SH-SY5Y (cell line): ENCODE measurements at regions not wholly inside any gene's neighbourhood (a gene's known extent, or its start where the extent isn't known, plus 50 kb on each side); places are given as distances from the start of the nearest gene placed in this dataset.

Experiments used
- GATA2 ChIP-seq: IDR thresholded peaks from 2 replicates; pipeline ENCODE4 v1.6.1; 2011; ENCODE audit warnings: mild to moderate bottlenecking, low read depth, low read length
- GATA3 ChIP-seq: IDR thresholded peaks from 2 replicates; pipeline ENCODE4 v1.6.1; 2011; ENCODE audit warnings: low read depth, mild to moderate bottlenecking, low read length, moderate library complexity

DNA sequence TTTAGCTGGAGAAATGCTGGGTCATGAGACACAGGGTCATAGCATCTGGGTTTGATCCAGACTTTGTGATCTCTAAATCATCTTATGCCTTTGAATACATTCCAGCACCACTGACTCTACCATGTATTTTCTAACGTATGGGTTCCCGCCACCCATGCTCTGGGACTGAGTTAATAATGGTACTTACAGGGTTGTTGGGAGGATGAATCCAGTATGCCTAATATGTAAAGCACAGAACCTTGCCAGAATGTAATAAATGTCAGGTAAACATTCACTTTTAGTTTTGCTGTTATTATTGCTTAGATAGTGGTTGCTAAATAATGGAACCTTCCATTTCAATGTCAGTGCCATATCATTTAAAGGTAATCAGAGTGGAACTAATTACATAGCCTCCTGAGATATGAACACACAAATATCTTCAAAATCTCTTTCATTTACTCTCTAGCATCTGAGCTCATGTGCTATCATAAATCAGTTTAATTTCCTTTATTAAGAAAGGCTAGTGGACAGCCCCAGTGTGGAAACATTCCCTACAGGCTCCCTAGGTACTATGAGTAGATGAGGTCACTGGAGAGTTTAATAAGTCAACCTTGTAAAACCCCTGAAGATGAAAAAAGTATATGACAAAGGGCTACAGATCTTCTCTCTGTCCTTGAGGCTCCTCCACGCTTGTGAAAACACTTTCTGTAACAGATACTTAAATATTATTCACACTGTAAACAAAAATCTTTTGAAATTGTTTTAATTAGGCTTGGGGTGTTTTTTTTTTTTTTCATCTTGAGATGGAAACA lies 226.6 kb downstream of the ALDH8A1 start:
- TF ChIP-seq GATA3 (0 out of 2 replicates have a peak, but pooled peaks have one; percentile 38), GATA2 (0 out of 2 replicates have a peak, but pooled peaks have one; percentile 8)

DNA sequence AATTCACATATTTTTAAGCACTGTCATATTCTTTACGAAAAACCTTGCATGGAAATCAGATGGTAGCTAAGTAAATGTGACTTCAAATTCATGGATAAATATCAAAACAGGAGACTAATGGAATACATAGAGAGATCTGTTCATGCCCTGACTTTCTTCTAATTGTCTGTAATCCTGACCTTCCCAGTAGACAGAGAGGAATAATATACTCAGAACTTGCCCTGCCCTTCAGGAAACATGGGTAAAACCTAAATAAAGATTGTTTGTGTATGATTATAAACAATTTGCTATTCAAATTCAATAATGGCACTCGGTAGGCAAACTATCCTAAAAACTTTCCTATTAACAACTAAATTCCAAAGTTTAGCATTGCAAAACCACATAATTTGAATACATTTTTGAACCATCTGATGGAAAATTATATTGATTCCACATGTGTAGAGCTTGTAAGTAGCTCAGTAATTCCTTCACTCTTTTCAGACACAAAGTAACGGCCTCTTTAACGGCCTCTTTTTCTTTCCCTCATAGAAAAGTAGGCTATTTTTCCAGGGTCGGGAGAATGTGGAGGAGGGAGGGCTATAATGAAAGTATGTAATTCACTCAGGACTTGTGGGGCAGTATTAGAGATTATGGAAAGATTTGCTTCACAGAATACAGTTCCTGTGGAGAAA lies 227.6 kb downstream of the ALDH8A1 start:
- no peak for TF ChIP-seq GATA2
- no peak for TF ChIP-seq GATA3

DNA sequence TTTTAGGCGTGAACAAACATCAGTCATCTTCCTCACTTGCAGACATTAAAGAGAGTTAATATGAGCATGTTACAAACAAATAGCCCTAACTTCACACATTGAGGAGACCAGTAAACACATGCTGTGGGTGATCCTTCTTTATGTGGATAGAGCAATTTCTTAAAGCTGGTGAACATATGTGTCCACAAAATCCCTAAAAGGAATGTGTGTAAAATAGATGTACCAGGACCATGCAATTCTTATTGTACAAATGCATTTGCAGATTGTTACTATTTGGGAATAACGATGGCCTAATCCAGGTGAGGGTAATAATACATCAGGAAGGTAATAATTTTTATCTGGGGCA lies 228.9 kb downstream of the ALDH8A1 start:
- TF ChIP-seq GATA2 (no peak), GATA3 (no peak)

DNA sequence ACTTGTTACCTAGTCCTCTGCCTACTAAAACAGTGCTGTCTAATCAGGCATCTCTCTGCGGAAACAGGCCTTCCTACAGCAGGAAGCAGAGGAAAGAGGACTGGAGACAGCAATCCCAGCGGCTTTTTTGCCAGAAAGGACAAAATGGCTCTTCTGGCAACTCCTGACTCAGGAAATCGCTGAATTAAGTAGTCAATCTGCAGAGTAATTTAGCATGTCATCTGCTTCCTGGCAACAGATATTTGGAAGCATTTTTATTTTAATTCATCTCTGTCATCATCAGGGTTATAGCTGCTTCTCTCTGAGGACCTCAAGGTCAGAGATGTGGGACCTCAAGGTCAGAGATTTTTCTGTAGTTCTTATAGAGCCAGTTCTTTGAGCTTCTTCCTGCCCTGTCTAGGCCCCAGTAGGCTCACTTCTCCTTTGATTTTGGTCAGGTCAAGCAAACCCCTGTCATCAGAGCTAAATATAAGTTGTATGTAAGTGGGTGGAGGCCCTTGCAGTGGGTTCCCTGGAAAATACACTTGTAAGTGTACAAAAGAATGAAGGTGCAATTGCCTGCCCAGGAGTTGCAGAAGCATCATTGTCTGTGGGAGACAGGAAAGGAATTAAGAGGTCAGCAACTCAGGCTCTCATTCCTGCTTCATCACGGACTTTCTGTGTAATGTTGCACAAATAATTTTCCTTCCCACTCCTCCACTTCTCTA lies 229.4 kb downstream of the ALDH8A1 start:
- peak; percentile 5; the same call in 1 of the 2 replicates for TF ChIP-seq GATA3
- TF ChIP-seq GATA2, result peak; percentile 69

DNA sequence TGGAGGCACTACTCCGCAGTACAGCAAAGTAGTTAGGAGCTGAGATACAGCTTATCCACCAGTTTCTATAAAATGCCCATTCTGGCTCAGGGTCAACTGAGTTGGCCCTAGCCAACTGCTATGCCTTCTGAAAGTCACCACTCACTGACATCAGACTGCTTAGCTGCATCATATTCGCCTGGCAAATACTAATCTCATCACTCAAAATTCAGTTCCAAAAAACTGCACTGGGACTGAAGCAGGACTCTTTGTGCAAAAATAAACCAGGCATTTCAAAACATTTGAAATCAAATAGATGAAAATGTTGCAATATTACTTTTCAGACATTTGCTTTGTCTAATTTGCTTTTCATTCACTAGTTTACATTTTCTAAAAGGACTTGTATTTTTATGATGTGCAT lies 230.0 kb downstream of the ALDH8A1 start:
- TF ChIP-seq GATA2 (no peak), GATA3 (peak; percentile 20; the same call in 1 of the 2 replicates)

DNA sequence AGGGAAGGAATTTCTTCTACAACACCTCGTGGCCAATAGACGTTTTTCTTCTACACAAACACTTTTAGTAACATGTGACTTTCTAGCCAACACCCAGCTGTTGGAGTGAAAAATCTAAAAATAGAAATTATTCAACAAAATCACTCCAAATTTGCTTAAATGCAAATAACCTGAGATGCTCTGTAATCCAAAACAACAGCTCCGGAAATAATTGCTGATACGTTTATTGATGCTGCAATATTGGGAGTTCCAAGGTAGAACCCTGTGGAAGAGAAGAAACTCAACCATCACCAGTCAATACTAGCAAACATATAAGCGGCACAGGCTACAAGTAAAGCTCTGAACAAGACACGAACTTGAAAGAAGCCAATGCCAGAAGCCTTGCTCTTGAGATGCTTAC lies 230.6 kb downstream of the ALDH8A1 start:
- TF ChIP-seq GATA3 (no peak), GATA2 (no peak)

DNA sequence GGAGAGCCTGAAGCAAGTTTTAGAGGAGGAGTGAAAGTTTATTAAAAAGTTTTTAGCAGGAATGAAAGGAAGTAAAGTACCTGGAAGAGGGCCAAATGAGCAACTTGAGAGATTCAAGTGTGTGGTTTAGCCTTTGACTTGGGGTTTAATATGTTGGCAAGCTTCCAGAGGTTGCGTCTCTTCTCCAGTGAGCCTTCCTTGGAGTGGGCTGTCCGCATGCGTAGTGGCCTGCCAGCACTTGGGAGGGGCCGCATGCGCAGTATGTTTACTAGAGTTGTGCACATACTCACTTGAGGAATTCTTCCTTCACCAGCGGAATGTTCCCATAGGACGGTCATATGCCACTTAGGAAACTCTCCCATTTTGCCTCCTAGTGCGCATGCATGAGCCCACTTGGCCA lies 235.2 kb downstream of the ALDH8A1 start:
- TF ChIP-seq GATA2 (no peak), GATA3 (no peak)

DNA sequence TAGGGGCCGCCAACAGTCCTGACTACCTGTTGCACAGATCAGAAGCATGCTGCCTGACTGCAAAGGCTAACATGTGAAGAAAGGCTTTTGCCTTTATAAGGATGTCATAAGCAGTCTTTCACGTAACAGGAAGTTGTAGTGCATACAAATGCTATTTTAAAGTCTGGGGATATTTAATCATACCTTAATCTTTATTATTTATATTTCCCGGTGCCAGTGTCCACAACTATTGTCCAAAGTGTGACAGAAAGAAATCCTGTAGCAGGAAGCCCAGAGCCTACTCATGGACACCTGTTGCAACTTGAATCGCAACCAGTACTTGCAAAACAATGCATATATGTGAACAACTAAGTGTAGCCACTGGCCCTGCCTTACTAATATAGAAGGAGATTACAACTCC lies 235.8 kb downstream of the ALDH8A1 start:
- TF ChIP-seq GATA3 (no peak), GATA2 (no peak)

DNA sequence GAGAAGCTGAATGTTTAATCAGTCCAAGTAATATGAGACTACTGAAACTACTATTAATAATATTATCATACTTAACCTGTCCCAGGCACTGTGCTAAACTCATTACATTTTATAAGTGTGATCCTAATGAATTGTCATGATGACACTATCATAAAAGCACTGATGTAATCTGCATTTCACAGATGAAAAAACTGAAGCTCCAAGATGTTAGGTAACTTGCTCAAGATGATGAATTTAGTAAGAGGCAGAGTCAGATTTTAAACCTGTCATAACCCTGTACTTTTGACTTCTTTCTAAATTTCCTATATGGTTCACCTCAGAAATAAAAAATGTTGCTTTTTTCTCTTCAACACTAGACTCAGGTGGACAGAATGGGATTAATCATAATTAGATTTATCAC lies 237.6 kb downstream of the ALDH8A1 start:
- TF ChIP-seq GATA3 (no peak), GATA2 (no peak)

DNA sequence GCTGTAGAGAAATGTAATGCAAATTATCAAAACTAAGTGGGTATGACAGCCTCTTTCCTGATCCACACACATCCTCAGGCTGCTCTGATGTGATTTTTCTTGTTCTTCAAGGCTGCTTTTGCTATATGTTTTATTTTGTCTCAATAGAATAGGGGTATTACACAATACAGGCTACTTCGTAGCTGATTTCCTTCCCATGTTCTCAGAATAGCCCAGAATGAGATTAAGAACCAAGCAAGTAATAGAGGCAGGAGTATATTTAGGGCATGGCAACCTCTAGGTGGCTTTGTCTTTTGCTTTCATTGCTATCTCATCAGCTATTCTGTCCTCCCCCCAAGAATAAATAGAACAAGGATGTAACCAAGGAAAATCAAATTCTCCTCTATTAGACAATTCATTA lies 241.8 kb downstream of the ALDH8A1 start:
- no peak for TF ChIP-seq GATA2
- no peak for TF ChIP-seq GATA3

DNA sequence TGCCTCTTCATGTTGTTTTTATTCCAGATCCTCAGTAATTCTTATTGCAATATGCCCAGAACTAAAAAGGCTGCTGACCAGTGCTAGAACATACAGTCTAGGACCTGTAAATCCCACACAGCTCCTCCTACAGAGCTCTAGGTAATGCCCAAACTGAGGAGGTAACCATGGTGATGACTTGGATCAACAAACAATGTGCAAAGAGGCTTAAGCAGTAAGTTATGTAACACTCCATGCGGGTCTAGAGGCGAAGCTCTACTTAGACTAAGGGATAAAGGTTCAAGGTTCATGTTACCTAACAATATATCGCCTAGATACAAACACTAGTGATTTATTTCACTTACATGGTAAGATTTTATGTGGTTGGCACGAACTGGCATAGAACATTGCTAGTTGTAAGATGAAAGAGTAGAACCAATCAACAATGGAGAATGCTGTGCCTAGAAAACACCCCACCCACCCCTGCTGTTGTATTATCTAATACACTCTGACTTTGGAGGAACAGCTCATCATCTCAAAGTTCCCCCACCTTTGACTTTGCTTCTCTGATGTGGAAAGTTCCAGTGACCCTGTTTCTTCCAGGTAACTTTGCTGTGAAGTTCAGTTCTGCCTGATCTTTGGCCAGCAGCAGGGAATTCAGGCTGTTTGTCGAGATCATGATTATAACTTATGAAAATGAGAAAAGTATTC lies 242.4 kb downstream of the ALDH8A1 start:
- TF ChIP-seq GATA2 (no peak), GATA3 (no peak)

DNA sequence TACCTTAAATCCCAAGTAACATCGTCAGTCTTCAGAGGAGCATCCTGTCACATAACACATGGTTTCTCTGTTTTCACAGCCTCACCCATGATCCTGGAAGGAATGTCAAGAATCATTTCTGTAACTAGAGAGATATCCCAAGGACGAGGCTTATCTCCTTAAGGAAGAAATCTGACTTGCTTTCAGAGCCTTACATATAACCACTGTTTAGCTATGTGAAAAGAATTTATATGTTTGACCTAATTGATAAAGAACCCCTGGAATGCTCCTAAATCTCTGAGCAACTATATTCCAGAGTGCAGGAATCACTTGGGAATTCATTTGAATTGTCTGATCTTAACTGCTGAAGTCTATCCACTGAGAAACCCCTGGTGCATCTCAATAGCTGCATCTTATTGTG lies 243.1 kb downstream of the ALDH8A1 start:
- no peak for TF ChIP-seq GATA2
- TF ChIP-seq GATA3, result no peak

DNA sequence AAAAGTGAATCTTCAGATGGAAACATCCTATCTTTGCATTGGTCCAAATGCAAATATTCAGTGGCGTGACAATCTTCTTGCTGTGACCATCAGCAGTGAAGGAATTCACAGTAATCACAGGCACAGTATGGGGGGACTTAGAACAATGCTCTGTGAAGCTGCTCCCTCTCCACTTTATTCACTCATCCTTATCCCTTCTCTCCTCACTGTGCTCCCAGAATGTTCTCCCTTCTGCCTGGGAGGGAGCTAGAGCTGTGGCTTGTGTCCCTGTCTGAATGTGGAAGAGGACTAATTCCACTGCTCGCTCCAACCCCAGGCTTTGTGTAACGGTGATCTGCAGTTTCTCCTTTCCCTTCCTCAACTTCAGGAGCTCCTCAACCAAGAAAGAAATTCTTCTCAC lies 243.7 kb downstream of the ALDH8A1 start:
- no peak for TF ChIP-seq GATA2
- no peak for TF ChIP-seq GATA3

DNA sequence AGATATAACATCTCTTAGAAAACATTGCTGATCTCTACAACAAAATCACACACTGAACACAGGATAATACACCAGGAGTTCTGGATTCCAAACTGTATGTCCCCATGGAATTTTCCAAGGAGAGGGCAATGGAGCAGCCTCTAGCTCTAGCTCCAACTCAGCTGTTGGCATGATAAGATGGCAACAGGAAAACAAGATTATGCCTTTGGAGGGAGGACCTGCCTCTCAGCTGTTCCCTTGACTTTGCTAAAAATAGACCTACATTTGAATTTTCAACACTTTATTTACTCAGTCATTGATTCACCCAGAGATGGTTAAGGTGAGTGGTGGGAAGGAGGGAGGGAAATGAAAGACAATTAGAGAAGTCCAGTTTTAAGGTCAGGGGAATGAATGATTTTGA lies 246.7 kb downstream of the ALDH8A1 start:
- TF ChIP-seq GATA3 (no peak), GATA2 (no peak)

DNA sequence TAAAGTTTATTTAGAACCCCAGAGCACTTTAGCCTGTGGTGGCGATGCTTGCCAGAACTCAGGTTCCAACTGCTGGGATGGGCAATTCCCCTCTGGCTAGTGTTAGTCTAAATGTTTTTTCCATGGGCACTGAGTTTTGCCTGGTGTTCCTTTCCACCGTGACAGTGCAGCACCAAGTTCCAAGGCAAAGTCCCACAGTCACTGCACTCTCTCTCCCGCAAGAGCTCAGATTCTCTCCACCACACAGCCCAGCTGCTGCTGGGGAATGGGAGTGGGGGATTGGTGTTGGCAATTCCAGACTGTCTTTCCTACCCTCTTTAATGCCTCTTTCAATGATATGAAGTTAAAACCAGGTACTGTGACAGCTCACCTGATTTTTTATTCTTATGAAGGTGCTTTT lies 247.6 kb downstream of the ALDH8A1 start:
- TF ChIP-seq GATA3 (no peak), GATA2 (no peak)
